ENCODE measurements at regions not wholly inside any gene's neighbourhood (a gene's known extent, or its start where the extent isn't known, plus 50 kb on each side); places are given as distances from the start of the nearest gene placed in this dataset.

GRCh38 chr5:58207076-58207475 lies 252.8 kb downstream of the PLK2 start (continued):
- no peak for TF ChIP-seq CTCF (IDR thresholded peaks at IDR 0.05; ENCODE audit: control extremely low read depth in 1 of 3, insufficient read depth in 1 of 3, low read depth in 1 of 3, low read length in 3 of 3)
- no peak for TF ChIP-seq POU5F1 (IDR thresholded peaks at IDR 0.05; ENCODE audit: low read depth, low read length)

All from H1 (cell line).